ENCODE measurements at regions not wholly inside any gene's neighbourhood (a gene's known extent, or its start where the extent isn't known, plus 50 kb on each side); places are given as distances from the start of the nearest gene placed in this dataset.

GRCh38 chr2:219727771-219728429 lies 100.5 kb downstream of the SLC4A3 start:
- Histone ChIP-seq H3K9me3 (ENCODE audit: control insufficient read depth, insufficient read depth, low read depth, low read length) (peaks cover 8% of the 10 kb centered on the region), H3K9ac (ENCODE audit: low read length) (no peak overlapping the region), H3K4me1 (ENCODE audit: control insufficient read depth, insufficient read depth, low read length) (peaks cover 9% of the 10 kb centered on the region), H3K4me3 (ENCODE audit: low read depth, low read length) (no peak overlapping the region), H3K27me3 (ENCODE audit: control insufficient read depth, insufficient read depth, low read length) (no peaks in the 10 kb centered on the region), H3K27ac (ENCODE audit: low read depth, low read length) (no peak overlapping the region), H3K36me3 (ENCODE audit: control insufficient read depth, insufficient read depth, low read length) (no peaks in the 10 kb centered on the region)

GRCh38 chr2:219728991-219729487 lies 101.6 kb downstream of the SLC4A3 start:
- Histone ChIP-seq H3K9me3 (ENCODE audit: control insufficient read depth, insufficient read depth, low read depth, low read length) (peaks cover 8% of the 10 kb centered on the region), H3K27ac (ENCODE audit: low read depth, low read length) (no peak overlapping the region), H3K27me3 (ENCODE audit: control insufficient read depth, insufficient read depth, low read length) (no peaks in the 10 kb centered on the region), H3K36me3 (ENCODE audit: control insufficient read depth, insufficient read depth, low read length) (no peaks in the 10 kb centered on the region), H3K9ac (ENCODE audit: low read length) (no peak overlapping the region), H3K4me3 (ENCODE audit: low read depth, low read length) (no peak overlapping the region), H3K4me1 (ENCODE audit: control insufficient read depth, insufficient read depth, low read length) (peaks cover 18% of the 10 kb centered on the region)

- H3K36me3 ChIP-seq (ENCODE audit: control insufficient read depth, insufficient read depth, low read length): no peaks in the 10 kb centered on the region
- no peak overlapping the region for H3K9ac ChIP-seq (ENCODE audit: low read length)
- peaks cover 8% of the 10 kb centered on the region for H3K9me3 ChIP-seq (ENCODE audit: control insufficient read depth, insufficient read depth, low read depth, low read length)
- no peak overlapping the region for H3K4me3 ChIP-seq (ENCODE audit: low read depth, low read length)
- no peak overlapping the region for H3K27ac ChIP-seq (ENCODE audit: low read depth, low read length)
- H3K4me1 ChIP-seq (ENCODE audit: control insufficient read depth, insufficient read depth, low read length): peaks cover 18% of the 10 kb centered on the region
- no peaks in the 10 kb centered on the region for H3K27me3 ChIP-seq (ENCODE audit: control insufficient read depth, insufficient read depth, low read length)
These were observed 103.7 kb downstream of the SLC4A3 start for GRCh38 chr2:219731173-219731572.

- Histone ChIP-seq H3K36me3 (ENCODE audit: control insufficient read depth, insufficient read depth, low read length) (no peaks in the 10 kb centered on the region), H3K27me3 (ENCODE audit: control insufficient read depth, insufficient read depth, low read length) (no peaks in the 10 kb centered on the region), H3K9ac (ENCODE audit: low read length) (no peak overlapping the region), H3K4me3 (ENCODE audit: low read depth, low read length) (no peak overlapping the region), H3K9me3 (ENCODE audit: control insufficient read depth, insufficient read depth, low read depth, low read length) (peaks cover 8% of the 10 kb centered on the region), H3K27ac (ENCODE audit: low read depth, low read length) (no peak overlapping the region), H3K4me1 (ENCODE audit: control insufficient read depth, insufficient read depth, low read length) (peaks cover 9% of the 10 kb centered on the region; the same call in 1 of the 2 replicates)
These were observed 105.7 kb downstream of the SLC4A3 start for GRCh38 chr2:219733106-219733505.

GRCh38 chr2:219733746-219734145 lies 106.3 kb downstream of the SLC4A3 start:
- Histone ChIP-seq H3K27me3 (ENCODE audit: control insufficient read depth, insufficient read depth, low read length) (no peaks in the 10 kb centered on the region), H3K4me3 (ENCODE audit: low read depth, low read length) (no peak overlapping the region), H3K9me3 (ENCODE audit: control insufficient read depth, insufficient read depth, low read depth, low read length) (peaks cover 8% of the 10 kb centered on the region), H3K27ac (ENCODE audit: low read depth, low read length) (no peak overlapping the region), H3K36me3 (ENCODE audit: control insufficient read depth, insufficient read depth, low read length) (no peaks in the 10 kb centered on the region), H3K9ac (ENCODE audit: low read length) (no peak overlapping the region), H3K4me1 (ENCODE audit: control insufficient read depth, insufficient read depth, low read length) (peaks cover 9% of the 10 kb centered on the region; the same call in 1 of the 2 replicates)

- Histone ChIP-seq H3K4me1 (ENCODE audit: control insufficient read depth, insufficient read depth, low read length) (peaks cover 9% of the 10 kb centered on the region; the same call in 1 of the 2 replicates), H3K9me3 (ENCODE audit: control insufficient read depth, insufficient read depth, low read depth, low read length) (peaks cover 6% of the 10 kb centered on the region)
These were observed 108.8 kb downstream of the SLC4A3 start for GRCh38 chr2:219736209-219736608.

GRCh38 chr2:219737270-219737691 lies 109.9 kb downstream of the SLC4A3 start:
- Histone ChIP-seq H3K27me3 (ENCODE audit: control insufficient read depth, insufficient read depth, low read length) (0 out of 2 replicates have a peak, but pooled peaks cover 5% of the 10 kb centered on the region), H3K27ac (ENCODE audit: low read depth, low read length) (no peak overlapping the region), H3K9me3 (ENCODE audit: control insufficient read depth, insufficient read depth, low read depth, low read length) (no peaks in the 10 kb centered on the region), H3K4me1 (ENCODE audit: control insufficient read depth, insufficient read depth, low read length) (peaks cover 9% of the 10 kb centered on the region; the same call in 1 of the 2 replicates), H3K9ac (ENCODE audit: low read length) (no peak overlapping the region), H3K4me3 (ENCODE audit: low read depth, low read length) (no peak overlapping the region), H3K36me3 (ENCODE audit: control insufficient read depth, insufficient read depth, low read length) (no peaks in the 10 kb centered on the region)

More at GRCh38 chr2:219736209-219736608, 108.8 kb downstream of the SLC4A3 start:
- Histone ChIP-seq H3K27me3 (ENCODE audit: control insufficient read depth, insufficient read depth, low read length) (0 out of 2 replicates have a peak, but pooled peaks cover 2% of the 10 kb centered on the region), H3K27ac (ENCODE audit: low read depth, low read length) (no peak overlapping the region), H3K9ac (ENCODE audit: low read length) (no peak overlapping the region), H3K36me3 (ENCODE audit: control insufficient read depth, insufficient read depth, low read length) (no peaks in the 10 kb centered on the region), H3K4me3 (ENCODE audit: low read depth, low read length) (no peak overlapping the region)

- no peak overlapping the region for H3K9ac ChIP-seq (ENCODE audit: low read length)
- no peaks in the 10 kb centered on the region for H3K36me3 ChIP-seq (ENCODE audit: control insufficient read depth, insufficient read depth, low read length)
- H3K27me3 ChIP-seq (ENCODE audit: control insufficient read depth, insufficient read depth, low read length): 0 out of 2 replicates have a peak, but pooled peaks cover 5% of the 10 kb centered on the region
- H3K4me1 ChIP-seq (ENCODE audit: control insufficient read depth, insufficient read depth, low read length): no peaks in the 10 kb centered on the region; the same call in 1 of the 2 replicates
- no peaks in the 10 kb centered on the region for H3K9me3 ChIP-seq (ENCODE audit: control insufficient read depth, insufficient read depth, low read depth, low read length)
- H3K27ac ChIP-seq (ENCODE audit: low read depth, low read length): no peak overlapping the region
- H3K4me3 ChIP-seq (ENCODE audit: low read depth, low read length): no peak overlapping the region
These were observed 111.6 kb downstream of the SLC4A3 start for GRCh38 chr2:219739066-219739465.

GRCh38 chr2:219739866-219740440 lies 112.5 kb downstream of the SLC4A3 start:
- Histone ChIP-seq H3K36me3 (ENCODE audit: control insufficient read depth, insufficient read depth, low read length) (no peaks in the 10 kb centered on the region), H3K9ac (ENCODE audit: low read length) (no peak overlapping the region), H3K4me3 (ENCODE audit: low read depth, low read length) (no peak overlapping the region), H3K4me1 (ENCODE audit: control insufficient read depth, insufficient read depth, low read length) (no peaks in the 10 kb centered on the region), H3K27me3 (ENCODE audit: control insufficient read depth, insufficient read depth, low read length) (0 out of 2 replicates have a peak, but pooled peaks cover 7% of the 10 kb centered on the region), H3K27ac (ENCODE audit: low read depth, low read length) (no peak overlapping the region), H3K9me3 (ENCODE audit: control insufficient read depth, insufficient read depth, low read depth, low read length) (no peaks in the 10 kb centered on the region)

- Histone ChIP-seq H3K9me3 (ENCODE audit: control insufficient read depth, insufficient read depth, low read depth, low read length) (no peaks in the 10 kb centered on the region), H3K27me3 (ENCODE audit: control insufficient read depth, insufficient read depth, low read length) (0 out of 2 replicates have a peak, but pooled peaks cover 7% of the 10 kb centered on the region), H3K4me3 (ENCODE audit: low read depth, low read length) (no peak overlapping the region), H3K9ac (ENCODE audit: low read length) (no peak overlapping the region), H3K27ac (ENCODE audit: low read depth, low read length) (no peak overlapping the region), H3K36me3 (ENCODE audit: control insufficient read depth, insufficient read depth, low read length) (no peaks in the 10 kb centered on the region), H3K4me1 (ENCODE audit: control insufficient read depth, insufficient read depth, low read length) (no peaks in the 10 kb centered on the region)
These were observed 116.1 kb downstream of the SLC4A3 start for GRCh38 chr2:219743548-219743947.

GRCh38 chr2:219744066-219744465 lies 116.6 kb downstream of the SLC4A3 start:
- 0 out of 2 replicates have a peak, but pooled peaks cover 7% of the 10 kb centered on the region for H3K27me3 ChIP-seq (ENCODE audit: control insufficient read depth, insufficient read depth, low read length)
- H3K27ac ChIP-seq (ENCODE audit: low read depth, low read length): no peak overlapping the region
- H3K9ac ChIP-seq (ENCODE audit: low read length): no peak overlapping the region
- no peaks in the 10 kb centered on the region for H3K36me3 ChIP-seq (ENCODE audit: control insufficient read depth, insufficient read depth, low read length)
- H3K9me3 ChIP-seq (ENCODE audit: control insufficient read depth, insufficient read depth, low read depth, low read length): no peaks in the 10 kb centered on the region
- H3K4me1 ChIP-seq (ENCODE audit: control insufficient read depth, insufficient read depth, low read length): no peaks in the 10 kb centered on the region
- H3K4me3 ChIP-seq (ENCODE audit: low read depth, low read length): no peak overlapping the region

Measured in HUES6 (cell line).